HFF-Myc (cell line): ENCODE measurements at regions not wholly inside any gene's neighbourhood (a gene's known extent, or its start where the extent isn't known, plus 50 kb on each side); places are given as distances from the start of the nearest gene placed in this dataset.

Experiments used
- DNase-seq: peaks from one replicate; pipeline ENCODE4 v3.0.0-alpha.2; 2011; ENCODE audit warnings: low read depth; ENCODE audit errors: extremely low read depth
- H3K4me3 ChIP-seq: replicated peaks from 2 replicates; pipeline ENCODE4 v1.5.1; 2011; ENCODE audit warnings: low read depth, mild to moderate bottlenecking, control low read depth, low read length
- TF ChIP-seq, protein P1 (sequence below): IDR thresholded peaks from 2 replicates; pipeline ENCODE4 v1.5.1; 2012; ENCODE audit warnings: mild to moderate bottlenecking, low read depth, low read length, control low read depth; ENCODE audit errors: missing control alignments

DNA sequence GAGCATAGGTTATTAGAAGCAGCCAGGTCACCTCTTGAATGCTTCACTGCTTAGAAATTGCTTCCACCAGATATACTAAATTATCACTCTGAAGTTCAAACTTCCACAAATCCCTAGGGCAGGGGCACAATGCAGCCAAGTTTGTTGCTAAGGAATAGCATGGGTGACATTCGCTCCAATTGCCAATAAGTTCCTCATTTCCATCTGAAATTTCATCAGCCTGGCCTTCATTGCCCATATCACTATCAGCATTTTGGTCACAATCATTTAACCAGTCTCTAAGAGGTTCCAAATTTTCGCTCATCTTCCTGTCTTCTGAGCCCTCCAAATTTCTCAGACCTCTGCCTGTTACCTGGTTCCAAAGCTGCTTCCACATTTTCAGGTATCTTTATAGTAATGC is 356.1 kb downstream of the DAD1 start:
- H3K4me3 ChIP-seq = no peak overlapping the region
- TF ChIP-seq, protein P1, sequence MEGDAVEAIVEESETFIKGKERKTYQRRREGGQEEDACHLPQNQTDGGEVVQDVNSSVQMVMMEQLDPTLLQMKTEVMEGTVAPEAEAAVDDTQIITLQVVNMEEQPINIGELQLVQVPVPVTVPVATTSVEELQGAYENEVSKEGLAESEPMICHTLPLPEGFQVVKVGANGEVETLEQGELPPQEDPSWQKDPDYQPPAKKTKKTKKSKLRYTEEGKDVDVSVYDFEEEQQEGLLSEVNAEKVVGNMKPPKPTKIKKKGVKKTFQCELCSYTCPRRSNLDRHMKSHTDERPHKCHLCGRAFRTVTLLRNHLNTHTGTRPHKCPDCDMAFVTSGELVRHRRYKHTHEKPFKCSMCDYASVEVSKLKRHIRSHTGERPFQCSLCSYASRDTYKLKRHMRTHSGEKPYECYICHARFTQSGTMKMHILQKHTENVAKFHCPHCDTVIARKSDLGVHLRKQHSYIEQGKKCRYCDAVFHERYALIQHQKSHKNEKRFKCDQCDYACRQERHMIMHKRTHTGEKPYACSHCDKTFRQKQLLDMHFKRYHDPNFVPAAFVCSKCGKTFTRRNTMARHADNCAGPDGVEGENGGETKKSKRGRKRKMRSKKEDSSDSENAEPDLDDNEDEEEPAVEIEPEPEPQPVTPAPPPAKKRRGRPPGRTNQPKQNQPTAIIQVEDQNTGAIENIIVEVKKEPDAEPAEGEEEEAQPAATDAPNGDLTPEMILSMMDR = no peak
- no peak for DNase-seq

DNA sequence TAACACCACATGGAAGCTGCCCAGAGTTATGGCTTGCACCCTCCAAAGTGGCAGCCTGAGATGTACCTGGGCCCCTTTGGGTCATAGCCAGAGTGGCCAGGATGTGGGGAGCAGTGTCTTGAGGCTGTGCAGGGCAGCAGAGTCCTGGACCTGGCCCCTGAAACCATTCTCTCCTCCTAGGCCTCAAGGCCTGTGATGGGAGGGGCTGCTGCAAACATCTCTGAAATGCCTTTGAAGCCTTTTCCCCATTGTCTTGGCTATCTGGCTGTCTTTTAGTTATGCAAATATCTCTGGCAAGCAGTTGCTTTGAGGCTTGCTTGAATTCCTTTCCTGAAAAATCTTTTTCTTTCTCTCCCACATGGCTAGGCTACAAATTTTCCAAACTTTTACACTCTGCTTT is 356.5 kb downstream of the DAD1 start:
- TF ChIP-seq, protein P1 = no peak
- no peak overlapping the region for H3K4me3 ChIP-seq
- DNase-seq = no peak

DNA sequence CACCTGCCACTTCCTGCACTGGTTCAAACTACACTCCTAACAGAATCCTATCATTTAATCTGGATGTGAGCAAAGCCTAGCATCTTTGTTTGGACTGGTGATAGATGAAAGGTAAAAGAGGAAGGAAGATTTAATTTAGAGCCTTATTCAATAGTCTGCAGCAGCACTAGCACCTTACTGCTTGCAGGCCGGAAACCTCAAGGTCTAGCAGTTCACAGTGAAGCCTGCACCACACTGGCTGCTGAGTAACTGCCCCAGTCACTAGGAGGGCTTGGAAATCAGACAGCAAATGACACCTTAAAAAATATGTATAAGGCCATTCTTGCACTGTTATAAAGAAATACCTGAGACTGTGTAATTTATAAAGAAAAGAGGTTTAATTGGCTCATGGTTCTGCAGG is 358.0 kb downstream of the DAD1 start:
- H3K4me3 ChIP-seq = no peak overlapping the region
- no peak for DNase-seq
- TF ChIP-seq, protein P1 = no peak

DNA sequence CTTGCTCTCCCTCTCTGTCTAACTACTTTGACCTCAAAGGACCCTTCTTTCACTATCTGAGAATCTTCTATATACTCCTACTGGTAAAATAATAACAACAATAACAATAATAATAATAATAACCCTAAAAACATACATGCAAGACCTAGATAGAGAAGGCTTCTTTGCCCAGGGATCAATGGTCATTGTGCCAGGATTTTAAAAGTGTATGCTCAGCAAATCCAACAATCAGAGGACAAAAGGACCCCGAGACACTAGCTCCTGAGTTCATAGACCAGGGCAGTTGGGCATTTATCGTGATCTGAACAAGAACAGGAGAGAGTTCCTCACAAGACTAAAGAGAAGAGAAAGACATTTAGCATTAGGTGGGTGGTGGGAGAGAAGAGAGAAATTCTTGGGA is 358.5 kb downstream of the DAD1 start:
- no peak for DNase-seq
- H3K4me3 ChIP-seq = no peak overlapping the region
- TF ChIP-seq, protein P1 = no peak

DNA sequence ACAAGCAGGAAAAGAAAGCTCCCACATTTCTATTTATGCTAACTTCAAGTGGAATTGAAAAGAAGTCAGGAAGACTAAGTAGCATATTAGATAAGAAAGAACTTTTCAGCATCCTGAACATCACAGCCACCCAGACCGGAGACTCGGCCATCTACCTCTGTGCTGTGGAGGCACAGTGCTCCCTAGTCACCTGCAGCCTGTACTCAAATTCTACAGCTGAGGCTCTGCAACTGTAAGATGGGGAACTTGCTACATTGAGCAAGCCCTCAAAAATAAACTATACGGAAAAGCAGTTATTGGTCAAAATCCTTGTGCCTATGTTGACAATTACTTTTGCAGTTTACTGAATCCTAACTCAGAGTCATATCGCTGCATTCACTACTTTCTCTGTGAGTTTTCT is 361.9 kb downstream of the DAD1 start:
- no peak for DNase-seq

DNA sequence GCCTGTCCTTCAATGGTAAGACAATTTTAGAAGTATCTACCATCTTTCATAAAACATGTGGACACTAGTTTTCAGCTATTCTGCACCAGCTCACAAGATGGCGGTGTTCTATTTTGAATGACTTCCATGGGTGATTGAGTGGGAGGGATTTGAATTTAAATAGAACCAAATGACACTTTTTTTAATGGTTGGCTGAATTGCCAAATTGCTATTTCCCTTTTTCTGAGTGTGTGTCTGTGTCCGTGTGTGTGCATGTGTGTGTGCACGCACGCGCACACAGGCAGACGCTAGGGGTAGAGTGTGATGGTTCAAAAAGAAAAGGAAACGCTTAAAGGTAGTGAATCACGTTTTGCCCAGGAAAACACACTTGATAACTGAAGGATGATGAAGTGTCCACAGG is 362.6 kb downstream of the DAD1 start:
- no peak overlapping the region for H3K4me3 ChIP-seq
- TF ChIP-seq, protein P1 = no peak
- no peak for DNase-seq

More for the DNA sequence above, 361.9 kb downstream of the DAD1 start:
- TF ChIP-seq, protein P1 = no peak
- no peak overlapping the region for H3K4me3 ChIP-seq

DNA sequence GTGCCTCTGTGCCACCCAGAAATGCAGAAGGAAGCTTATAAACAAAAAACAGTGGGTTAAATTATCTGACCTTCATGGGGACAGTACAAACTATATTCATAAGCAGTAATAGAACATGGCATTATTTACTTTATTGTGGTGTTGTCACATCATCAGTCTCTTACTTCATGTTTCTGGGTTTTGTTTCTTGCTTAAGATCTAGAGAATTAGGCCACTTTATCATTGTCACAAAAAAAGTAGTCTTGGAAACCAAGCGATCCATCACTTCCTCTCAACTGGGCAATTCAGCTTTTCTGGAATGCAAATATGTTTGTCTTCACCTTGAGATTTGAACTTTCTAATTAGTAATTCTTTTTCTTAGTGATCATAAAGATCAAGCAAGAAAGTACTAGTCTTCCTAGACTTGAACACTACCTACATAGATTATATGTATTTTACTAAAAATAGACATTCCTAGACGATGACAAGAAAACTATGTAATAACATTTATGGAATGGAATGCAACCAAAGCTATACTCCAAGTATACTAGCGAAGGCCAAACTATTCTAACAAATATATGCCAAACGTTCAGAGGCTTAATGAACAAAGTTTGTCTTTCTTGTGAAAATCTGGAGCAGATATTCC is 363.4 kb downstream of the DAD1 start:
- TF ChIP-seq, protein P1 = no peak
- no peak overlapping the region for H3K4me3 ChIP-seq
- DNase-seq = no peak
